ENCODE measurements at regions not wholly inside any gene's neighbourhood (a gene's known extent, or its start where the extent isn't known, plus 50 kb on each side); places are given as distances from the start of the nearest gene placed in this dataset.

DNA sequence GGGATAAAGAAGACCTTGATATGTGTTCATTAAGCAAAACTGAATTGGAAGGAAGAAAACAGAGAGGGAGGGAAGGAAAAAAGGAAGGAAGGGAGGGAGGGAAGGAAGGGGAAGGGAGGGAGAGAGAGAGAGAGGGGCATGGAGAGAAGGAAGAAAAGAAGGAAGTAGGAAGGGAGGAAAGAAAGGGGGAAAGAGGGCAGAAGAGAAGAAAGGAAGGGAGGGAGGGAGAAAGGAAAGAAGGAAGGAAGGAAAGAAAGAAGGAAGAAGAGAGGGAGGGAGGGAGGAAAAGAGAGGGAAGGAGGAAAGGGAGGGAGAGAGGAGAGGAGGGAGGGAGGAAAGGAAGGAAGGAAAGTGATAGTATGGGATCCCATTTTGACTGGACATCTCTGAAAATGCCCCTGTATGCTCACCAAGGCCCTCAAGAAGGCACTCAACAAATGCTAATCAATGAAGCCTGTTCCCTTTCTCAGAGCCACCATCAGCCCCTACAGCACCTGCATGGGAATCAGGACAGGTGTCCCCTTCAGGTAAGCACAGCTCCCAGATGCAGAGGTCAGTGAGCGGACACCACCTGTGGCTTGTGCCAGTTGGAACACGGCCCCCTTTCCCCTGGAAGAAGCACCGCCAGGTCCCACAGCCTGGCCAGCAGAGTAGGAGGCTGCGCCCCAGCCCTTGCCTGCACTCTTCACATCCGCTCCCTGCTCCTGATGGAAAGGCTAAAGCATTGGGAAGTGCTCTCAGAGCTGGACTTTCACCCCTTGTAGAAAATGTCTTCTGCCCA, 161.4 kb upstream of the DIO3 start:
- no peak for DNase-seq
- Histone ChIP-seq H3K27me3 (peaks cover 2% of the 10 kb centered on the region; the same call in 1 of the 2 replicates), H3K4me1 (no peaks in the 10 kb centered on the region; the same call in none of the 2 replicates), H3K4me3 (ENCODE audit: low read depth, low read length) (no peak overlapping the region), H3K36me3 (no peaks in the 10 kb centered on the region), H3K9me3 (no peaks in the 10 kb centered on the region)
- no peak for TF ChIP-seq CTCF (IDR thresholded peaks at IDR 0.05; ENCODE audit: low read depth, low read length)

DNA sequence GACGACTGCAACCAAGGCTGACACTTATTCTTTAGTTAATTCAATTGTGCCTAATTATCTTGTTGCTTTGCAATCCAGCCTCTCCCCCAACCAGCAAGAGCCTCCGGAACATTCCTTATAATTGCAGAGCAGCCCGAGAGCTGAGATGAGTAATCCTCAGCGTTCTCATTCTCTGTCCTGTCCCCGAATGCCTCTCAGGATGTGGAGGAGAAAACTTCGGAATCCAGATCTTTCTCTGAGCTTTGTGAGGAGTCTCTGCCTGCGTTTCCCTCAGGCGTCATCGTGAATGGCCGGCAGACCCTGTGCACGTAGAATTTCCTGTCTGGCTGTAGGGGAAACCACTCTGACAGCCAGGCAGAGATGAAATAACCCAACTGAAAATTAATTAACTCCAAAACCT, 160.5 kb upstream of the DIO3 start:
- no peak for TF ChIP-seq CTCF (IDR thresholded peaks at IDR 0.05; ENCODE audit: low read depth, low read length)
- Histone ChIP-seq H3K9me3 (no peaks in the 10 kb centered on the region), H3K36me3 (no peaks in the 10 kb centered on the region), H3K4me1 (no peaks in the 10 kb centered on the region; the same call in 1 of the 2 replicates), H3K27me3 (peaks cover 2% of the 10 kb centered on the region; the same call in 1 of the 2 replicates), H3K4me3 (ENCODE audit: low read depth, low read length) (peak overlapping the region; percentile 12; the same call in 1 of the 2 replicates)
- DNase-seq = no peak

DNA sequence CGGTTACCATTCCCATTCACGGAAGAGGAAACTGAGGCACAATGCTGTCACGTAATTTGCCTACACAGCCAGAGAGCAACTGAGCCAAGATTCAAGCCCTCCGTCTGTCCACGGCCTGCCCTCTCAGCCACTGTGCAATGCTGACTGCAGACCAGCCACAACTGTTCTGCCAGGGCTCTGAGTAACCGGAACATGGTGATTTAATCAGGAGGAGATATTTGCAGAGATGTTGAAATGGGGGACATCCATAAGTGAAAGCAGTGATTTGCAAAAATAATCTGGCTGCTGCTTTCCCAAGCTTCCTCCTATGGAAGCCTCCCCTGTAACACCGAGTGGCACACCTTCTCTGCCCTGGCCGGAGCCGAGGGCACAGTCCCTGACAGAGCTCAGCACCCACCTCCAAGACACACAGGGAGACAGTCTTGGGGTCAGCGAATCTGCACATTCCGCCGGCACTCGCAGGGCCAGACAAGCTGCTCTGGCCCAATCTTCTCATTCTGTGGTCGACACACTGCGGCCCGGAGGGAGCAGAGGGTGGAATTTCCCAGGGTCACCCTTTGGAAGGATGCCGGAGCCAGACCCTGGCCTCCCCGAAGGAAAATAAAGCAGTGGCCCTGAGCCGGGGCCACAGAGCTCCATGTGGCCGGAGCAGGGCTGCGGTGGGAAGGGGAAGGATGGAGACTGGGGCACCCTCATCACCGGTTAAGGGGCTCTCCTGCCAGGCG, 158.2 kb upstream of the DIO3 start:
- no peaks in the 10 kb centered on the region for H3K36me3 ChIP-seq
- H3K9me3 ChIP-seq = no peaks in the 10 kb centered on the region
- no peak overlapping the region for H3K4me3 ChIP-seq (ENCODE audit: low read depth, low read length)
- H3K27me3 ChIP-seq = peaks cover 2% of the 10 kb centered on the region; the same call in 1 of the 2 replicates
- H3K4me1 ChIP-seq = no peaks in the 10 kb centered on the region; the same call in 1 of the 2 replicates
- no peak for TF ChIP-seq CTCF (IDR thresholded peaks at IDR 0.05; ENCODE audit: low read depth, low read length)
- DNase-seq = no peak

DNA sequence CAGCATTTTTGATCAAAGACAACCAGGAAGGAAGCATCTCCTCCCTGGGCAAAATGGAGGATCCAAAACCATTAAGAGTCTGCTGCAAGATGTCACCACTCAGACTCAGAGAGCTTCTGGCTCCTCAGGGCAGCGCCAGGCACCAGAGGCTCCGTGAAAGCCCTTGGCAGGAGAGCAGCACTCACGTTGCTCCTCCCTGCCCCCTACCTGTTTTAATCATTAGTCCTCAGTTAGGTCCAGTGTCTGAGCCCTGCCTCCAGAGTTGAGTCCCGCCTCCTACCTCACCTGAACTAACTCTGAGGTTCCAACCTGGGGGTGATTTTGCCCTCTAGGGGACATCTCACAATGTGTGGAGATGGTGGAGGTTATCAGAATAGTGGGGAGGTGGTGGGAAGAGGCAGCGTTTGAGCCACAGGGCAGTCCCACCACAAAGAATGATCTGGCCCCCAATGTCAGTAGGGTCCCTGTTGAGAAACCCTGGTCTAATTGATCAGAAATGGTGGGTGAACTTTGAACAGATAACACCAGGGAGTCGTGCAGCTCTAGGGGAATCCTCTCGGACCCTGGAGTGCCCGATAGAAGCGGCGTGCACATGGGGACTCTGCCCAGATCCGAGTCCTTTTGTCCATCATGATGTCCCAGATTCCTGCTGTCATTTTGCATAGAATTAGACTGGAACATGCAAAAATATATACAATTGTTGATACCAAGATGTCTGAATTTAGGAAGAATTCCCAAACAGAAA, 156.7 kb upstream of the DIO3 start:
- H3K27me3 ChIP-seq = peaks cover 2% of the 10 kb centered on the region; the same call in 1 of the 2 replicates
- no peaks in the 10 kb centered on the region for H3K9me3 ChIP-seq
- DNase-seq = no peak
- H3K4me1 ChIP-seq = no peaks in the 10 kb centered on the region; the same call in 1 of the 2 replicates
- no peaks in the 10 kb centered on the region for H3K36me3 ChIP-seq
- H3K4me3 ChIP-seq (ENCODE audit: low read depth, low read length) = no peak overlapping the region
- TF ChIP-seq CTCF (IDR thresholded peaks at IDR 0.05; ENCODE audit: low read depth, low read length) = no peak

DNA sequence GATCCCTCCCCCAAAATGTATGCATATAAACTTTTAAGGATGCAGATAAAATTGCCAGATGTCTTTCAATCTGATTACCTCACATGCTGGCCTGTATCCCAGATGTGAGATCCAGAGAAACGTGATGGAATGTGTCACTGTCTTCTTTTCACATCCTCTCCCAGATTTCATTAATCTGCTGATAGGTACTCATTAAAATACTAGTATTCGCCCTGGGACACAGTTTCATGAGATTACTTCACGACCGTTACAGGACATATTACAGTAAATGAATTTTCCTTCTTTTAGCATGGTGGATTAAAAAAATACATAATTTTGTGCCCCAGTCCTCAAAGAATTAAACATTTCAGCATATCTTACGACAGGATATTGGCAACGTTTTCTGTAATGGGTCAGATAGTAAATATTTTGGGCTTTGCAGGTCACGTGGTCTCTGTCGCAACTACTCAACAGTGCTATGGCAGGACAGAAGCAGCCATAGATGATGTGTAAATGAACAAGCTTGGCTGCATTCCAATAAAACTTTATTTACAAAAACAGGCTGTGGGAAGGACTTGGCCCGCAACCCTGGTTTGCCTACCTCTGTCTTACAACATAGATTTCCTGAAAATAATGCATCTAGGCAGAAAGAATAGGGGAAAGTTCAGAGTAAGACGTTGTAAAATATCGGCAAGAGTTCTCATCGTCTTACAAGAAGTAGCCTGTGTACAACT, 156.0 kb upstream of the DIO3 start:
- Histone ChIP-seq H3K4me3 (ENCODE audit: low read depth, low read length) (no peak overlapping the region), H3K9me3 (no peaks in the 10 kb centered on the region), H3K36me3 (no peaks in the 10 kb centered on the region), H3K27me3 (peaks cover 2% of the 10 kb centered on the region; the same call in 1 of the 2 replicates), H3K4me1 (no peaks in the 10 kb centered on the region; the same call in 1 of the 2 replicates)
- no peak for TF ChIP-seq CTCF (IDR thresholded peaks at IDR 0.05; ENCODE audit: low read depth, low read length)
- DNase-seq = no peak

Measured in BE2C (cell line).